HCT116 (cell line): ENCODE measurements at regions not wholly inside any gene's neighbourhood (a gene's known extent, or its start where the extent isn't known, plus 50 kb on each side); places are given as distances from the start of the nearest gene placed in this dataset.

Experiments
- ATAC-seq: fragments of 200-7000 bp; cut with Tn5 transposase; 2 replicates; pipeline ENCODE4 v1.9.1; 2020; ENCODE audit warnings: mild to moderate bottlenecking, moderate library complexity
- BruUV-seq: library from RNA; stranded (reverse); fragments of 400-500 nt; replicated peaks from 2 replicates; lab custom pipeline; 2021; lab: Mats Ljungman, UMichigan
- CTCF ChIA-PET: fragments of 300-600 bp; sonication (Branson Sonifier 250); formaldehyde crosslinking; loops from one replicate; lab custom pipeline; 2021; ENCODE audit warnings: antibody characterized with exemption; lab: Charles Lee
- POLR2A ChIA-PET: fragments of 300-600, 350-600 bp; sonication (Branson Sonifier 250); formaldehyde crosslinking; loops from one replicate; lab custom pipeline; 2021; ENCODE audit warnings: antibody characterized with exemption; lab: Charles Lee
- RAD21 ChIA-PET, 2 experiments: fragments of 300-600 bp; sonication (Branson Sonifier 250); formaldehyde crosslinking; loops; one replicate each; lab custom pipeline; 2023; ENCODE audit warnings: low total read pairs in 2 of 2; ENCODE audit not compliant: uncharacterized antibody in 2 of 2, unreplicated experiment in 2 of 2, low non-redundant PET in 1 of 2; lab: Charles Lee
- DNase-seq: peaks from one replicate; pipeline ENCODE4 v3.0.0-alpha.2; 2010; ENCODE audit warnings: low read depth, low spot score
- H2AFZ ChIP-seq: fragments of 200-600 bp; shearing (Covaris generic), sonication (generic); 2 replicates; pipeline ENCODE4 v1.6.1; 2017; ENCODE audit warnings: low read depth, mixed run types, mixed read lengths, antibody characterized with exemption, low read length; ENCODE audit not compliant: poor library complexity, severe bottlenecking
- H3K27ac ChIP-seq: 2 replicates; pipeline ENCODE4 v1.5.1; 2012; ENCODE audit warnings: low read depth, low read length
- H3K27me3 ChIP-seq: fragments of 200-600 bp; sonication (generic); 2 replicates; pipeline ENCODE4 v1.6.1; 2016; ENCODE audit warnings: mixed run types, low read length, mixed read lengths; ENCODE audit not compliant: insufficient read depth
- H3K36me3 ChIP-seq, 2 experiments: fragments of 200-500 bp in 1 of 2; fragments of 200-600 bp in 1 of 2; sonication (Bioruptor generic) in 1 of 2; sonication (generic) in 1 of 2; 2 replicates each; pipeline versions ENCODE4 v1.5.1 to v1.6.1; 2014 to 2016; ENCODE audit warnings: low read length in 2 of 2, inconsistent platforms in 1 of 2, mixed read lengths in 1 of 2, mixed run types in 1 of 2; ENCODE audit not compliant: insufficient read depth in 2 of 2, control insufficient read depth in 1 of 2
- H3K4me1 ChIP-seq, 2 experiments: fragments of 200-600 bp in 1 of 2; sonication (generic) in 1 of 2; 2 replicates each; pipeline versions ENCODE4 v1.5.1 to v1.6.1; 2012 to 2017; ENCODE audit warnings: low read length in 2 of 2, inconsistent platforms in 1 of 2, mild to moderate bottlenecking in 1 of 2, mixed read lengths in 1 of 2, mixed run types in 1 of 2, moderate library complexity in 1 of 2; ENCODE audit not compliant: insufficient read depth in 2 of 2, control insufficient read depth in 1 of 2
- H3K4me2 ChIP-seq: fragments of 200-600 bp; sonication (generic); 2 replicates; pipeline ENCODE4 v1.6.1; 2017; ENCODE audit warnings: mixed run types, low read length, mixed read lengths
- H3K4me3 ChIP-seq, 2 experiments: fragments of 200-600 bp in 1 of 2; sonication (generic) in 1 of 2; replicated peaks in 1 of 2; 2 replicates each; pipeline ENCODE4 v1.5.1; 2011 to 2016; ENCODE audit warnings: low read length in 2 of 2, control low read depth in 1 of 2, low read depth in 1 of 2, mild to moderate bottlenecking in 1 of 2, mixed read lengths in 1 of 2, mixed run types in 1 of 2
- H3K79me2 ChIP-seq: fragments of 200-600 bp; sonication (generic); 2 replicates; pipeline ENCODE4 v1.6.1; 2017; ENCODE audit warnings: mild to moderate bottlenecking, mixed run types, low read length, moderate library complexity, mixed read lengths; ENCODE audit not compliant: insufficient read depth
- H3K9ac ChIP-seq: fragments of 200-600 bp; sonication (generic); 2 replicates; pipeline ENCODE4 v1.6.1; 2016; ENCODE audit warnings: low read length, mixed read lengths
- H3K9me2 ChIP-seq: fragments of 200-600 bp; sonication (generic), shearing (Covaris generic); 2 replicates; pipeline ENCODE4 v1.6.1; 2017; ENCODE audit warnings: mixed run types, mild to moderate bottlenecking, moderate library complexity; ENCODE audit not compliant: insufficient read depth
- H3K9me3 ChIP-seq, 2 experiments: fragments of 200-500 bp in 1 of 2; fragments of 200-600 bp in 1 of 2; sonication (Bioruptor generic) in 1 of 2; sonication (generic) in 1 of 2; 2 replicates each; pipeline ENCODE4 v1.6.1; 2014 to 2017; ENCODE audit warnings: low read length in 2 of 2, mixed read lengths in 2 of 2, inconsistent platforms in 1 of 2, low read depth in 1 of 2, mild to moderate bottlenecking in 1 of 2, mixed run types in 1 of 2, moderate library complexity in 1 of 2; ENCODE audit not compliant: control insufficient read depth in 1 of 2, insufficient read depth in 1 of 2
- H4K20me1 ChIP-seq: fragments of 200-600 bp; sonication (generic), shearing (Covaris generic); 2 replicates; pipeline ENCODE4 v1.6.1; 2017; ENCODE audit warnings: mixed run types, mild to moderate bottlenecking, moderate library complexity; ENCODE audit not compliant: insufficient read depth
- RAD21 ChIP-seq: IDR thresholded peaks from 2 replicates; pipeline ENCODE4 v1.6.1; 2012; ENCODE audit warnings: low read depth, mild to moderate bottlenecking
- intact Hi-C: fragments of 100-400 bp; cut with micrococcal nuclease; formaldehyde crosslinking; loops from 2 replicates; pipeline ENCODE4 v1.10.0; 2022
- TF ChIP-seq, protein P1 (sequence below): IDR thresholded peaks from 2 replicates; pipeline ENCODE4 v1.6.1; 2012
- TF ChIP-seq, protein P2 (sequence below), 3 experiments: fragments of 200-600 bp in 1 of 3; sonication (generic) in 1 of 3; IDR thresholded peaks in 2 of 3; conservative IDR thresholded peaks in 1 of 3; 2 replicates each; pipeline ENCODE4 v1.5.1; 2012 to 2017; ENCODE audit warnings: low read depth in 2 of 3, low read length in 2 of 3, antibody characterized with exemption in 1 of 3, borderline replicate concordance in 1 of 3, control low read depth in 1 of 3, mild to moderate bottlenecking in 1 of 3, mixed read lengths in 1 of 3, mixed run types in 1 of 3, moderate library complexity in 1 of 3; ENCODE audit not compliant: insufficient read depth in 1 of 3

DNA sequence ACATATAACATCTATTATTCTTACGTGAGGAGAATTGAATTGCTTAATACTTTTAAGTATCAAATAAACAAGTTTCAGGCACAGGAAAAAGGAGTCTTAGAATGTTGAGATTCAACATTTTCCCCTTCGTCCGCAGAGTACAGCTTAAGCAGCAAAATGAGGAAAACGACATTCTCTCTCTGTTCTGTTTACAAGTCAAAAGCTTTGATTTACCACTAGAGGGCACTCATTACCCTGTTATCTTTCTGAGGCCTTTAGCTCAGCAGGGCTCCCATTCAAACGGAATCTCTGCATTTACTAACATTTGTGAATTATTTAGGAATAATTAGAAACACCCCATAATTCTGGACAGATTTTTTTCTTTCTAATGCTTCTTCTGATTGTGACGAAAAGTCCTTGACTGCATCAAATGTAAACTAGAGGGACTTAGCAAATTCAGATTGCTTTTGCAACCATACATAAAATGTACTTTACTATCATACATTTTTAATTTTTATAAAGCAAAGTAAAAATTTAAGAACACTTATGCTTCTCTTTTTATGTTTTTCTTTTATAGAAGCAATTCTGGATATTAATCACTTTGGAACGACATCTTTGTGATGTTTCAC, 75.0 kb downstream of the JRKL start:
- BruUV-seq = no TSS peak
- RAD21 ChIA-PET = no interaction called here
- ATAC-seq = peak; percentile 84

More for the DNA sequence above, 75.0 kb downstream of the JRKL start:
- ChIA-PET CTCF (interaction anchor here (0.8 to 4.5 kb wide), 22 partner anchors 9 to 699 kb away, joined by 3 to 78 read pairs (median 4); no protein-coding TSS in a partner anchor), POLR2A (interaction anchor here (0.8 kb wide), 1 partner anchor 676 kb away, joined by 3 read pairs; no protein-coding TSS in a partner anchor)
- peak; percentile 67 for DNase-seq
- H3K27me3 ChIP-seq = peaks cover 4% of the 10 kb centered on the region; the same call in 1 of the 2 replicates
- H3K36me3 ChIP-seq = no peaks in the 10 kb centered on the region
- intact Hi-C loops = loop anchor here (2.0 to 5.0 kb wide), 2 partner anchors 332 to 676 kb away; no protein-coding TSS in a partner anchor
- H3K4me3 ChIP-seq = peak overlapping the region in 1 of 2 experiments; percentile 39; a peak in 1 of 4 replicates
- peaks cover 4 to 7% of the 10 kb centered on the region in 2 experiments; a peak in 2 of 4 replicates for H3K4me1 ChIP-seq
- H2AFZ ChIP-seq = peak overlapping the region; percentile 87
- H3K9ac ChIP-seq = no peak overlapping the region
- peak overlapping the region; percentile 74 for H3K4me2 ChIP-seq
- no peaks in the 10 kb centered on the region for H4K20me1 ChIP-seq
- no peaks in the 10 kb centered on the region for H3K9me2 ChIP-seq
- H3K79me2 ChIP-seq = no peaks in the 10 kb centered on the region
- no peak overlapping the region for H3K27ac ChIP-seq
- H3K9me3 ChIP-seq = no peaks in the 10 kb centered on the region
- TF ChIP-seq, protein P1, sequence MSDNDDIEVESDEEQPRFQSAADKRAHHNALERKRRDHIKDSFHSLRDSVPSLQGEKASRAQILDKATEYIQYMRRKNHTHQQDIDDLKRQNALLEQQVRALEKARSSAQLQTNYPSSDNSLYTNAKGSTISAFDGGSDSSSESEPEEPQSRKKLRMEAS = no peak
- TF ChIP-seq RAD21 = peak; percentile 77
- TF ChIP-seq, protein P2, sequence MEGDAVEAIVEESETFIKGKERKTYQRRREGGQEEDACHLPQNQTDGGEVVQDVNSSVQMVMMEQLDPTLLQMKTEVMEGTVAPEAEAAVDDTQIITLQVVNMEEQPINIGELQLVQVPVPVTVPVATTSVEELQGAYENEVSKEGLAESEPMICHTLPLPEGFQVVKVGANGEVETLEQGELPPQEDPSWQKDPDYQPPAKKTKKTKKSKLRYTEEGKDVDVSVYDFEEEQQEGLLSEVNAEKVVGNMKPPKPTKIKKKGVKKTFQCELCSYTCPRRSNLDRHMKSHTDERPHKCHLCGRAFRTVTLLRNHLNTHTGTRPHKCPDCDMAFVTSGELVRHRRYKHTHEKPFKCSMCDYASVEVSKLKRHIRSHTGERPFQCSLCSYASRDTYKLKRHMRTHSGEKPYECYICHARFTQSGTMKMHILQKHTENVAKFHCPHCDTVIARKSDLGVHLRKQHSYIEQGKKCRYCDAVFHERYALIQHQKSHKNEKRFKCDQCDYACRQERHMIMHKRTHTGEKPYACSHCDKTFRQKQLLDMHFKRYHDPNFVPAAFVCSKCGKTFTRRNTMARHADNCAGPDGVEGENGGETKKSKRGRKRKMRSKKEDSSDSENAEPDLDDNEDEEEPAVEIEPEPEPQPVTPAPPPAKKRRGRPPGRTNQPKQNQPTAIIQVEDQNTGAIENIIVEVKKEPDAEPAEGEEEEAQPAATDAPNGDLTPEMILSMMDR (IDR thresholded peaks at IDR 0.05 in 2 of 3, conservative IDR thresholded peaks at IDR 0.05 in 1 of 3; ENCODE audit: borderline replicate concordance in 1 of 3, insufficient read depth in 1 of 3, low read depth in 2 of 3, low read length in 2 of 3) = peak; percentile 24 to 79 (median 69); a peak in 4 of 6 replicates
